Motor neuron (in vitro differentiated cells): ENCODE measurements at regions not wholly inside any gene's neighbourhood (a gene's known extent, or its start where the extent isn't known, plus 50 kb on each side); places are given as distances from the start of the nearest gene placed in this dataset.
"Not testable (repeated sequence)": the region's sequence is repeated elsewhere in the genome, so short reads cannot be mapped to it uniquely, and the experiment has no call there.

Experiments
- ATAC-seq, 8 experiments: fragments of 200-7000 bp; cut with Tn5 transposase; replicated peaks in 6 of 8; 2 replicates each; pipeline ENCODE4 v1.8.0; 2021; ENCODE audit warnings: mild to moderate bottlenecking in 8 of 8, moderate library complexity in 8 of 8
- H3K27ac ChIP-seq, 2 donors: fragments of 250-450 bp; sonication (Bioruptor Pico); 2 replicates each; pipeline ENCODE4 v1.9.0; 2021; ENCODE audit warnings: antibody characterized with exemption in 2 of 2, mild to moderate bottlenecking in 2 of 2, moderate library complexity in 1 of 2
- H3K4me1 ChIP-seq, 2 donors: fragments of 250-450 bp; sonication (Bioruptor Pico); replicated peaks in 1 of 2; 2 replicates each; pipeline ENCODE4 v1.6.1; 2021; ENCODE audit warnings: antibody characterized with exemption in 2 of 2, mild to moderate bottlenecking in 2 of 2, moderate library complexity in 1 of 2
- H3K4me3 ChIP-seq, 5 donors: fragments of 250-450 bp; sonication (Bioruptor Pico); 2 replicates each; pipeline ENCODE4 v1.9.0; 2021; ENCODE audit warnings: antibody characterized with exemption in 5 of 5, mild to moderate bottlenecking in 5 of 5, moderate library complexity in 4 of 5
- WGBS, 10 experiments: fragments of 450-650 bp; shearing (Covaris generic); methylation state at CpG; one replicate each; pipeline ENCODE4 v1.0.0; 2022; 5-methylcytosine and 5-hydroxymethylcytosine counted together
- in situ Hi-C, 9 experiments: fragments of 400-800 bp; cut with MboI; loops; one replicate each; pipeline ENCODE4 v1.15.0; 2021; ENCODE audit warnings: low sequenced_read_pairs in 9 of 9, low pct_unique_long_range_greater_than_20kb in 2 of 9; ENCODE audit not compliant: unreplicated experiment in 9 of 9

GRCh38 chr6:112660626-112661025 lies 313.5 kb downstream of the RFPL4B start:
- no peak overlapping the region for H3K27ac ChIP-seq
- 100% methylated on average over 1 to 2 of the region's 2 CpGs; no CpG with 5 or more reads in 5 of the 10 experiments for WGBS, 10 experiments
- in situ Hi-C loops: no loop called here
- no peak overlapping the region for H3K4me3 ChIP-seq
- ATAC-seq: no peak
- H3K4me1 ChIP-seq: no peaks in the 10 kb centered on the region

- ATAC-seq: peak in 3 of 8 experiments; percentile 85 to 90 (median 86)
- Histone ChIP-seq H3K4me3 (no peak overlapping the region), H3K4me1 (no peaks in the 10 kb centered on the region), H3K27ac (no peak overlapping the region)
- in situ Hi-C loops: no loop called here
- WGBS, 10 experiments: 0 to 100% (median 70%) methylated on average over 1 to 4 of the region's 4 CpGs
Observed at GRCh38 chr6:112663698-112664097, 316.6 kb downstream of the RFPL4B start.

GRCh38 chr6:112665114-112665513 lies 318.0 kb downstream of the RFPL4B start:
- ATAC-seq: no peak
- Histone ChIP-seq H3K4me1 (no peaks in the 10 kb centered on the region), H3K4me3 (no peak overlapping the region), H3K27ac (no peak overlapping the region)
- WGBS, 10 experiments: 40 to 100% (median 80%) methylated on average over 1 to 2 of the region's 2 CpGs; no CpG with 5 or more reads in 3 of the 10 experiments
- in situ Hi-C loops: no loop called here

- Histone ChIP-seq H3K27ac (no peak overlapping the region), H3K4me1 (no peaks in the 10 kb centered on the region), H3K4me3 (no peak overlapping the region)
- ATAC-seq: peak in 1 of 8 experiments; percentile 33
- WGBS, 10 experiments: 67 to 100% (median 100%) methylated on average over 1 of the region's 1 CpG; no CpG with 5 or more reads in 5 of the 10 experiments
- in situ Hi-C loops: no loop called here
Observed at GRCh38 chr6:112665815-112666214, 318.7 kb downstream of the RFPL4B start.

GRCh38 chr6:112667427-112667826 lies 320.3 kb downstream of the RFPL4B start:
- in situ Hi-C loops: no loop called here
- Histone ChIP-seq H3K4me3 (no peak overlapping the region), H3K27ac (no peak overlapping the region), H3K4me1 (no peaks in the 10 kb centered on the region)
- no peak for ATAC-seq

- H3K27ac ChIP-seq: no peak overlapping the region
- in situ Hi-C loops: no loop called here
- no peak for ATAC-seq
- H3K4me1 ChIP-seq: peaks cover 2 to 5% of the 10 kb centered on the region in 2 donors
- H3K4me3 ChIP-seq: no peak overlapping the region
Observed at GRCh38 chr6:112680091-112680490, 333.0 kb downstream of the RFPL4B start.

GRCh38 chr6:112682071-112682470 lies 334.9 kb downstream of the RFPL4B start:
- ATAC-seq: peak in 1 of 8 experiments; percentile 42
- in situ Hi-C loops: no loop called here

GRCh38 chr6:112683106-112683505 lies 336.0 kb downstream of the RFPL4B start:
- 0 to 100% (median 75%) methylated on average over 1 to 2 of the region's 2 CpGs; no CpG with 5 or more reads in 3 of the 10 experiments for WGBS, 10 experiments

More at GRCh38 chr6:112682071-112682470, 334.9 kb downstream of the RFPL4B start:
- WGBS, 10 experiments: 51 to 100% (median 83%) methylated on average over 1 to 5 of the region's 5 CpGs
- no peak overlapping the region for H3K27ac ChIP-seq
- no peak overlapping the region for H3K4me3 ChIP-seq
- peaks cover 2 to 5% of the 10 kb centered on the region in 2 donors for H3K4me1 ChIP-seq

GRCh38 chr6:112683926-112684325 lies 336.8 kb downstream of the RFPL4B start:
- H3K4me3 ChIP-seq: no peak overlapping the region
- H3K27ac ChIP-seq: no peak overlapping the region
- peak in 6 of 8 experiments; percentile 39 to 97 (median 56) for ATAC-seq
- H3K4me1 ChIP-seq: peaks cover 2 to 5% of the 10 kb centered on the region in 2 donors
- in situ Hi-C loops: no loop called here
- WGBS, 10 experiments: 0 to 94% (median 63%) methylated on average over 1 to 3 of the region's 3 CpGs

More at GRCh38 chr6:112683106-112683505, 336.0 kb downstream of the RFPL4B start:
- in situ Hi-C loops: no loop called here
- H3K4me3 ChIP-seq: no peak overlapping the region
- no peak overlapping the region for H3K27ac ChIP-seq
- H3K4me1 ChIP-seq: peaks cover 2 to 5% of the 10 kb centered on the region in 2 donors
- ATAC-seq: peak in 1 of 8 experiments; percentile 25

GRCh38 chr6:112685521-112686220 lies 338.5 kb downstream of the RFPL4B start:
- ATAC-seq, H3K27ac ChIP-seq, H3K4me3 ChIP-seq, H3K4me1 ChIP-seq, in situ Hi-C loops: not testable (repeated sequence)
- WGBS, 10 experiments: 64 to 99% (median 89%) methylated on average over 1 to 14 of the region's 15 CpGs

- H3K4me3 ChIP-seq, H3K27ac ChIP-seq, in situ Hi-C loops: not testable (repeated sequence)
- ATAC-seq: peak in 1 of 8 experiments; percentile 32
- 86 to 100% (median 96%) methylated on average over 1 to 16 of the region's 24 CpGs for WGBS, 10 experiments
- H3K4me1 ChIP-seq: peaks cover 2 to 16% of the 10 kb centered on the region in 2 donors
Observed at GRCh38 chr6:112688487-112689165, 341.5 kb downstream of the RFPL4B start.

GRCh38 chr6:112689183-112689858 lies 342.2 kb downstream of the RFPL4B start:
- H3K27ac ChIP-seq, H3K4me3 ChIP-seq, in situ Hi-C loops, ATAC-seq: not testable (repeated sequence)
- 80% methylated on average over 2 of the region's 56 CpGs; no CpG with 5 or more reads in 9 of the 10 experiments for WGBS, 10 experiments
- peaks cover 0 to 10% of the 10 kb centered on the region in 2 donors for H3K4me1 ChIP-seq

- no peak overlapping the region for H3K27ac ChIP-seq
- peaks cover 0 to 17% of the 10 kb centered on the region in 2 donors for H3K4me1 ChIP-seq
- WGBS, 10 experiments: 10 to 85% (median 59%) methylated on average over 2 to 6 of the region's 6 CpGs
- peak in 3 of 8 experiments; percentile 48 to 61 (median 52) for ATAC-seq
- in situ Hi-C loops: no loop called here
- H3K4me3 ChIP-seq: no peak overlapping the region
Observed at GRCh38 chr6:112690497-112691202, 343.5 kb downstream of the RFPL4B start.
